Natural killer cell (primary cell): ENCODE measurements at regions not wholly inside any gene's neighbourhood (a gene's known extent, or its start where the extent isn't known, plus 50 kb on each side); places are given as distances from the start of the nearest gene placed in this dataset.

Experiments used
- ATAC-seq, 3 donors: fragments of 150-1000 bp in 2 of 3; fragments of 200-7000 bp in 1 of 3; cut with Tn5 transposase; 1 replicate in 1 of 3; 2 replicates in 2 of 3; pipeline ENCODE4 v1.10.0; 2021; ENCODE audit warnings: mild to moderate bottlenecking in 2 of 3, moderate library complexity in 2 of 3
- DNase-seq, 2 donors: peaks; one replicate each; pipeline versions ENCODE4 v3.0.0 to v3.0.0-alpha.2; 2013 to 2021; ENCODE audit warnings: mixed read lengths in 1 of 2
- H3K27ac ChIP-seq: one replicate; pipeline ENCODE4 v1.5.1; 2013; ENCODE audit warnings: mild to moderate bottlenecking, low read length
- H3K27me3 ChIP-seq: one replicate; pipeline ENCODE4 v1.6.1; 2013; ENCODE audit warnings: low read length; ENCODE audit not compliant: control insufficient read depth, insufficient read depth
- H3K36me3 ChIP-seq: one replicate; pipeline ENCODE4 v1.6.1; 2013; ENCODE audit warnings: low read length; ENCODE audit not compliant: control insufficient read depth, insufficient read depth
- H3K4me1 ChIP-seq: one replicate; pipeline ENCODE4 v1.6.1; 2013; ENCODE audit warnings: low read length; ENCODE audit not compliant: control insufficient read depth, insufficient read depth
- H3K4me3 ChIP-seq: one replicate; pipeline ENCODE4 v1.5.1; 2013; ENCODE audit warnings: low read length
- H3K9me3 ChIP-seq: one replicate; pipeline ENCODE4 v1.6.1; 2013; ENCODE audit warnings: low read length; ENCODE audit not compliant: control insufficient read depth, insufficient read depth
- H3K27ac Mint-ChIP-seq, 2 donors: one replicate each; pipeline ENCODE4 v1.8.0; 2022; ENCODE audit warnings: mild to moderate bottlenecking in 2 of 2, mixed read lengths in 2 of 2, moderate library complexity in 1 of 2
- H3K27me3 Mint-ChIP-seq, 2 donors: one replicate each; pipeline ENCODE4 v1.8.0; 2022; ENCODE audit warnings: low read depth in 2 of 2, mixed read lengths in 2 of 2
- H3K36me3 Mint-ChIP-seq: one replicate; pipeline ENCODE4 v1.8.0; 2022; ENCODE audit warnings: mixed read lengths
- H3K4me1 Mint-ChIP-seq, 2 donors: one replicate each; pipeline ENCODE4 v1.8.0; 2022; ENCODE audit warnings: mixed read lengths in 2 of 2
- H3K4me3 Mint-ChIP-seq: one replicate; pipeline ENCODE4 v1.8.0; 2022; ENCODE audit warnings: mild to moderate bottlenecking, moderate library complexity, mixed read lengths
- H3K9me3 Mint-ChIP-seq, 2 donors: one replicate each; pipeline ENCODE4 v1.8.0; 2022; ENCODE audit warnings: mixed read lengths in 2 of 2
- CTCF ChIP-seq: fragments of 200-600 bp; IDR thresholded peaks from one replicate; pipeline ENCODE4 v1.8.0; 2022; ENCODE audit warnings: antibody characterized with exemption
- WGBS: methylation state at CpG from one replicate; pipeline ENCODE4 v1.1.7; 2013; ENCODE audit warnings: missing lambda C conversion rate; ENCODE audit not compliant: insufficient coverage; 5-methylcytosine and 5-hydroxymethylcytosine counted together
- intact Hi-C: fragments of 100-400 bp; cut with micrococcal nuclease; formaldehyde crosslinking; loops from one replicate; pipeline ENCODE4 v1.14.2; 2022

- no peak for TF ChIP-seq CTCF
- Histone ChIP-seq H3K27me3 (no peaks in the 10 kb centered on the region), H3K4me3 (no peak overlapping the region), H3K4me1 (no peaks in the 10 kb centered on the region), H3K27ac (no peak overlapping the region), H3K9me3 (peaks cover 3% of the 10 kb centered on the region), H3K36me3 (no peaks in the 10 kb centered on the region)
- H3K4me3 Mint-ChIP-seq = no peak overlapping the region
- intact Hi-C loops = no loop called here
- DNase-seq (no peak), ATAC-seq (no peak)
- no peaks in the 10 kb centered on the region for H3K36me3 Mint-ChIP-seq
- no peaks in the 10 kb centered on the region for H3K27me3 Mint-ChIP-seq
- no peak overlapping the region for H3K27ac Mint-ChIP-seq
- no peaks in the 10 kb centered on the region for H3K4me1 Mint-ChIP-seq
- 87% methylated on average over 1 of the region's 1 CpG for WGBS
- peaks cover 4 to 20% of the 10 kb centered on the region in 2 donors for H3K9me3 Mint-ChIP-seq
Observed at GRCh38 chr2:56753182-56753581, 569.4 kb downstream of the CCDC85A start.

- Histone ChIP-seq H3K27me3 (no peaks in the 10 kb centered on the region), H3K36me3 (no peaks in the 10 kb centered on the region), H3K27ac (no peak overlapping the region), H3K9me3 (peaks cover 3% of the 10 kb centered on the region), H3K4me3 (no peak overlapping the region), H3K4me1 (no peaks in the 10 kb centered on the region)
- DNase-seq (no peak), ATAC-seq (no peak)
- TF ChIP-seq CTCF = no peak
- Mint-ChIP-seq H3K4me1 (no peaks in the 10 kb centered on the region), H3K27ac (no peak overlapping the region), H3K4me3 (no peak overlapping the region), H3K27me3 (no peaks in the 10 kb centered on the region), H3K9me3 (peaks cover 7 to 23% of the 10 kb centered on the region in 2 donors), H3K36me3 (no peaks in the 10 kb centered on the region)
- 90% methylated on average over 10 of the region's 10 CpGs for WGBS
- intact Hi-C loops = no loop called here
Observed at GRCh38 chr2:56754066-56754615, 570.4 kb downstream of the CCDC85A start.

- Mint-ChIP-seq H3K4me1 (no peaks in the 10 kb centered on the region), H3K27me3 (no peaks in the 10 kb centered on the region), H3K9me3 (peaks cover 7 to 23% of the 10 kb centered on the region in 2 donors), H3K4me3 (no peak overlapping the region), H3K36me3 (no peaks in the 10 kb centered on the region), H3K27ac (no peak overlapping the region)
- H3K27ac ChIP-seq = no peak overlapping the region
- DNase-seq = no peak
- ATAC-seq = no peak
- no peaks in the 10 kb centered on the region for H3K4me1 ChIP-seq
- intact Hi-C loops = no loop called here
- no peak for TF ChIP-seq CTCF
- no peaks in the 10 kb centered on the region for H3K36me3 ChIP-seq
- H3K9me3 ChIP-seq = peaks cover 3% of the 10 kb centered on the region
- 100% methylated on average over 1 of the region's 1 CpG for WGBS
- no peak overlapping the region for H3K4me3 ChIP-seq
- H3K27me3 ChIP-seq = no peaks in the 10 kb centered on the region
Observed at GRCh38 chr2:56754627-56755026, 570.8 kb downstream of the CCDC85A start.

- no peaks in the 10 kb centered on the region for H3K27me3 Mint-ChIP-seq
- 91% methylated on average over 1 of the region's 2 CpGs for WGBS
- no peaks in the 10 kb centered on the region for H3K9me3 ChIP-seq
- H3K27ac Mint-ChIP-seq = no peak overlapping the region
- ATAC-seq (no peak), DNase-seq (no peak)
- intact Hi-C loops = no loop called here
- no peaks in the 10 kb centered on the region for H3K4me1 Mint-ChIP-seq
- no peak overlapping the region for H3K4me3 ChIP-seq
- H3K9me3 Mint-ChIP-seq = peaks cover 7 to 24% of the 10 kb centered on the region in 2 donors
- no peaks in the 10 kb centered on the region for H3K27me3 ChIP-seq
- no peaks in the 10 kb centered on the region for H3K36me3 Mint-ChIP-seq
- no peak for TF ChIP-seq CTCF
- H3K27ac ChIP-seq = no peak overlapping the region
- no peaks in the 10 kb centered on the region for H3K4me1 ChIP-seq
- H3K4me3 Mint-ChIP-seq = no peak overlapping the region
- H3K36me3 ChIP-seq = no peaks in the 10 kb centered on the region
Observed at GRCh38 chr2:56757884-56758545, 574.2 kb downstream of the CCDC85A start.
